Breast epithelium (tissue), 4 donors: ENCODE measurements at regions not wholly inside any gene's neighbourhood (a gene's known extent, or its start where the extent isn't known, plus 50 kb on each side); places are given as distances from the start of the nearest gene placed in this dataset.
A peak's percentile ranks its signal among the peaks of the same experiment; 100 is the strongest.

Experiments
- DNase-seq, 2 donors: peaks; one replicate each; pipeline ENCODE4 v3.0.0-alpha.2; 2019; ENCODE audit warnings: low spot score in 2 of 2
- H3K27ac ChIP-seq, 2 donors: fragments of 200-600 bp; sonication (generic) in 1 of 2; one replicate each; pipeline ENCODE4 v1.5.1; 2016 to 2019; ENCODE audit warnings: mild to moderate bottlenecking in 1 of 2
- H3K27me3 ChIP-seq, 2 donors: fragments of 200-600 bp; sonication (generic) in 1 of 2; one replicate each; pipeline versions ENCODE4 v1.5.1 to v1.6.0; 2017 to 2019; ENCODE audit warnings: control low read depth in 1 of 2, mild to moderate bottlenecking in 1 of 2
- H3K36me3 ChIP-seq: fragments of 200-600 bp; one replicate; pipeline ENCODE4 v1.5.1; 2019
- H3K4me1 ChIP-seq, 2 donors: fragments of 200-600 bp; sonication (generic); one replicate each; pipeline ENCODE4 v1.5.1; 2016 to 2019; ENCODE audit warnings: control low read depth in 1 of 2
- H3K4me3 ChIP-seq, 3 donors: fragments of 200-600 bp; sonication (generic); 1 replicate in 2 of 3; 2 replicates in 1 of 3; pipeline ENCODE4 v1.5.1; 2016 to 2019; ENCODE audit warnings: mild to moderate bottlenecking in 3 of 3, moderate library complexity in 2 of 3
- H3K9me3 ChIP-seq, 2 donors: fragments of 200-600 bp; sonication (generic) in 1 of 2; one replicate each; pipeline ENCODE4 v1.5.1; 2016 to 2019; ENCODE audit warnings: control low read depth in 1 of 2
- POLR2A ChIP-seq: fragments of 450-650 bp; IDR thresholded peaks from one replicate; pipeline ENCODE4 v1.6.1; 2016; ENCODE audit warnings: antibody characterized with exemption, mild to moderate bottlenecking, moderate library complexity
- POLR2AphosphoS5 ChIP-seq, 3 donors: sonication (generic); formaldehyde crosslinking; IDR thresholded peaks; one replicate each; pipeline ENCODE4 v1.6.1; 2017; ENCODE audit warnings: antibody characterized with exemption in 3 of 3
- intact Hi-C: fragments of 100-400 bp; cut with DNase I; formaldehyde crosslinking; loops from one replicate; pipeline ENCODE4 v1.15.1; 2023; ENCODE audit warnings: low total_unique reads
- TF ChIP-seq, protein P1 (sequence below), 3 donors: fragments of 450-650 bp; IDR thresholded peaks; one replicate each; pipeline ENCODE4 v1.5.1; 2016 to 2017; ENCODE audit warnings: antibody characterized with exemption in 3 of 3, mild to moderate bottlenecking in 3 of 3, moderate library complexity in 3 of 3

DNA sequence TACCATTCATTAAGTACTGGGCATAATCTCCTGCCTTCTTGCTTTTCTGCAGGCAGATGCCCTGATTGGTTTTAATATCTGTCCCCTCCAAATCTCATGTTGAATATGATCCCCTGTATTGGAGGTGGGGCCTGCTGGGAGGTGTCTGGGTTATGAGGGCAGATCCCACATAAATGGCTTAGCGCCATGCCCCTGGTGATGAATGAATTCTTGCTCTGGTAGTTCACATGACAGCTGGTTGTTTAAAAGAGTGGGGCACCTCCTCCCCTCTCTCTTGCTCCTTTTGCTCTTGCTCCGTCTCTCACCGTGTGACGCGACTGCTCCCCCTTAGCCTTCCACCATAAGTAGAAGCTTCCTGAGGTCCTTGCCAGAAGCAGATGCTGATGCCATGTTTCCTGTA is 564.0 kb upstream of the BRINP1 start:
- Histone ChIP-seq H3K4me1 (no peaks in the 10 kb centered on the region), H3K27me3 (no peaks in the 10 kb centered on the region), H3K4me3 (no peak overlapping the region), H3K27ac (no peak overlapping the region), H3K9me3 (no peaks in the 10 kb centered on the region), H3K36me3 (no peaks in the 10 kb centered on the region)
- TF ChIP-seq POLR2A (no peak), POLR2AphosphoS5 (IDR thresholded peaks at IDR 0.05) (no peak)
- TF ChIP-seq, protein P1, sequence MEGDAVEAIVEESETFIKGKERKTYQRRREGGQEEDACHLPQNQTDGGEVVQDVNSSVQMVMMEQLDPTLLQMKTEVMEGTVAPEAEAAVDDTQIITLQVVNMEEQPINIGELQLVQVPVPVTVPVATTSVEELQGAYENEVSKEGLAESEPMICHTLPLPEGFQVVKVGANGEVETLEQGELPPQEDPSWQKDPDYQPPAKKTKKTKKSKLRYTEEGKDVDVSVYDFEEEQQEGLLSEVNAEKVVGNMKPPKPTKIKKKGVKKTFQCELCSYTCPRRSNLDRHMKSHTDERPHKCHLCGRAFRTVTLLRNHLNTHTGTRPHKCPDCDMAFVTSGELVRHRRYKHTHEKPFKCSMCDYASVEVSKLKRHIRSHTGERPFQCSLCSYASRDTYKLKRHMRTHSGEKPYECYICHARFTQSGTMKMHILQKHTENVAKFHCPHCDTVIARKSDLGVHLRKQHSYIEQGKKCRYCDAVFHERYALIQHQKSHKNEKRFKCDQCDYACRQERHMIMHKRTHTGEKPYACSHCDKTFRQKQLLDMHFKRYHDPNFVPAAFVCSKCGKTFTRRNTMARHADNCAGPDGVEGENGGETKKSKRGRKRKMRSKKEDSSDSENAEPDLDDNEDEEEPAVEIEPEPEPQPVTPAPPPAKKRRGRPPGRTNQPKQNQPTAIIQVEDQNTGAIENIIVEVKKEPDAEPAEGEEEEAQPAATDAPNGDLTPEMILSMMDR (IDR thresholded peaks at IDR 0.05), result no peak
- DNase-seq, result no peak
- intact Hi-C loops, result no loop called here

DNA sequence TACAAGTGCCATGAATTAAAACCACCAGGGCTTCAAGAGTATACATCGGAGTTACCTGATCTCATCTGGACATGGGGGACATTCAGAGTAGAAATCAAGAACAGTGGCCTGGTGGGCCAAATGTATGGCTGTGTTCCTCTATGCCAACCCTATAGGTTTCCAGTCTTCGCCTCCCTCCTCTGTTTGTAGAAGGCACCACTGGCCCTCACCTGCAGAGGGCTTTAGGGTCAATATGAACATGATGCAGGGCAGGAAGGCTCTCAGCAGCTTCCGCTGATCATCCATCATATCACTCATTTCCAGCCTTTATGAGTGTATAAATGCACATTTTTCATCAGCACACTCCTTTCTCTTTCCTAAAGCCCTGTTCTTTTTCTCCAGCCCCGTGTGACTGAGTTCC is 555.5 kb upstream of the BRINP1 start:
- intact Hi-C loops, result no loop called here
- Histone ChIP-seq H3K4me3 (no peak overlapping the region), H3K36me3 (no peaks in the 10 kb centered on the region)

DNA sequence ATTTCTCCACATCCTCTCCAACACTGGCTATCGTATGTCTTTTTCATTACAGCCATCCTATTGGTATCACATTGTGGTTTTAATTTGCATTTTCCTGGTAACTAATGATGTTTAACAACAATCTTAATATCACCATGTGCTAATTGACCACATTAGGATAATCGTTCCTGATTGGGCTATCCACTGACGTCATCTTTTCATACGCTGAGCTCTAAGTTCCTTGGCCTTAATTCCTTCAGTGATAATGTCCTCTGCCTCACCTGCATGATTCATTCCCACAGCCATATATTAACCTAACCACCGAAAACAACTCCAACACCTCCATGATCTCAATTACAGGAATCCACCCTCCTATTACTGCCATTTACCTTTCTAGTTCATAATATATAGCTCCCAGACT is 547.9 kb upstream of the BRINP1 start:
- Histone ChIP-seq H3K27ac (no peak overlapping the region), H3K9me3 (peaks cover 0 to 8% of the 10 kb centered on the region in 2 donors), H3K4me1 (no peaks in the 10 kb centered on the region), H3K4me3 (no peak overlapping the region), H3K36me3 (no peaks in the 10 kb centered on the region), H3K27me3 (no peaks in the 10 kb centered on the region)
- TF ChIP-seq, protein P1 (IDR thresholded peaks at IDR 0.05), result no peak
- TF ChIP-seq POLR2A, result no peak
- no peak for TF ChIP-seq POLR2AphosphoS5 (IDR thresholded peaks at IDR 0.05)
- no peak for DNase-seq
- intact Hi-C loops, result loop anchor here (5.0 kb wide), 1 partner anchor 1450 kb away; no protein-coding TSS in a partner anchor

More for the DNA sequence above, 555.5 kb upstream of the BRINP1 start:
- Histone ChIP-seq H3K9me3 (peaks cover 0 to 8% of the 10 kb centered on the region in 2 donors), H3K27ac (no peak overlapping the region), H3K27me3 (no peaks in the 10 kb centered on the region), H3K4me1 (no peaks in the 10 kb centered on the region)
- TF ChIP-seq POLR2AphosphoS5 (IDR thresholded peaks at IDR 0.05), result no peak
- TF ChIP-seq, protein P1 (IDR thresholded peaks at IDR 0.05), result no peak
- TF ChIP-seq POLR2A, result no peak
- no peak for DNase-seq

DNA sequence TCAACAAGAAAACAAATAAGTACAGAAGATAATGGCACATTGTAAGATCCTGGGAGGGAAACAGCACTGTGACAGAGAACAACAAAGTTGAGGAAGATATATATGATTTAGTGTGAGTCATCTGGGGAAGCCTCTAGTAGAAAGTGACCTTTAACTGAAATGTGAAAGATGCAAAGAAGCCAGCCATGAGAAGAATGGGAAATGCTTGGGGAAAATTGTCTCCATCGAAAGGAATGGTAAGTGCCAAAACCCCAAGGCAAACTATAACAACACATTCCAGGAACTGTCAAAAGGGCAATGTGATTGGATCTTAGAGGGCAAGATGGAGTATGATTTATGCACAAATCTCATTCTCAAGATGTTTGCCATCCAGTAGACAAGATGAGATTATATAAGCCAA is 537.8 kb upstream of the BRINP1 start:
- intact Hi-C loops, result loop anchor here (5.0 kb wide), 1 partner anchor 135 kb away; no protein-coding TSS in a partner anchor

DNA sequence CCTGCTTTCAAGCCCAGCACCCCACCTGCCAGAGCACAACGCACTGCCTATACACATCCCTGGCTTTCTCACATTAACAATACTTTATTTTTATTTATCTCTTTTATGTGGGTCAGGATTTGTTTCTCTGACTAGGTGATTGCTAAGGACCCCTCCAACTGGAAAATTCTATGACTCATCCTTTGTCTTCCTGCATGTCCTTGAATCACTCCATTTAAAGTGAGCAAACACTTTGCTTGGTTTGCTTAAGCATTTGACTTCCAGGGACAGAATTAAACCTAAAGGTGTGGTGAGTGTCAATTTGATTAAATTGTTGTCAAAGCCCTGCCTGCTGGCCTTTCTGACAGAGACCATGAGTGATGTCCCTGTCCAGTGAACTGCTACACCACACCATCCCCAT is 536.5 kb upstream of the BRINP1 start:
- Histone ChIP-seq H3K36me3 (no peaks in the 10 kb centered on the region), H3K4me3 (no peak overlapping the region), H3K4me1 (no peaks in the 10 kb centered on the region), H3K27ac (peak overlapping the region in 1 of 2 donors; percentile 19), H3K9me3 (peaks cover 0 to 12% of the 10 kb centered on the region in 2 donors), H3K27me3 (no peaks in the 10 kb centered on the region)
- TF ChIP-seq, protein P1 (IDR thresholded peaks at IDR 0.05), result no peak
- no peak for TF ChIP-seq POLR2A
- no peak for TF ChIP-seq POLR2AphosphoS5 (IDR thresholded peaks at IDR 0.05)
- intact Hi-C loops, result loop anchor here (5.0 kb wide), 1 partner anchor 133 kb away; no protein-coding TSS in a partner anchor
- DNase-seq, result no peak

More for the DNA sequence above, 537.8 kb upstream of the BRINP1 start:
- Histone ChIP-seq H3K4me1 (no peaks in the 10 kb centered on the region), H3K9me3 (peaks cover 0 to 12% of the 10 kb centered on the region in 2 donors), H3K27me3 (no peaks in the 10 kb centered on the region), H3K4me3 (no peak overlapping the region), H3K36me3 (no peaks in the 10 kb centered on the region), H3K27ac (no peak overlapping the region)
- TF ChIP-seq POLR2A (no peak), POLR2AphosphoS5 (IDR thresholded peaks at IDR 0.05) (no peak)
- TF ChIP-seq, protein P1 (IDR thresholded peaks at IDR 0.05), result no peak
- DNase-seq, result no peak
